GM19372 (cell line): ENCODE measurements at regions not wholly inside any gene's neighbourhood (a gene's known extent, or its start where the extent isn't known, plus 50 kb on each side); places are given as distances from the start of the nearest gene placed in this dataset.

Source experiments
- ATAC-seq: cut with Tn5 transposase; IDR thresholded peaks from one replicate; pipeline ENCODE4 v1.9.1; 2021; ENCODE audit warnings: mild to moderate bottlenecking, low read depth, moderate library complexity; ENCODE audit not compliant: unreplicated experiment

- no peak for ATAC-seq
These were observed 56.7 kb upstream of the GUCA2B start for GRCh38 chr1:42096554-42096953.

- ATAC-seq = no peak
These were observed 64.0 kb upstream of the GUCA2B start for GRCh38 chr1:42089246-42089645.

- no peak for ATAC-seq
These were observed 67.1 kb upstream of the GUCA2B start for GRCh38 chr1:42086146-42086545.

GRCh38 chr1:42085596-42085995, 67.6 kb upstream of the GUCA2B start:
- ATAC-seq = no peak

- ATAC-seq = no peak
These were observed 71.7 kb upstream of the GUCA2B start for GRCh38 chr1:42081475-42081874.

GRCh38 chr1:42075179-42075578, 78.0 kb upstream of the GUCA2B start:
- ATAC-seq = no peak

- no peak for ATAC-seq
These were observed 82.2 kb upstream of the GUCA2B start for GRCh38 chr1:42070996-42071395.

- ATAC-seq = no peak
These were observed 95.4 kb upstream of the GUCA2B start for GRCh38 chr1:42057800-42058199.

GRCh38 chr1:42056460-42056859, 96.8 kb upstream of the GUCA2B start:
- no peak for ATAC-seq

- ATAC-seq = no peak
These were observed 98.1 kb upstream of the GUCA2B start for GRCh38 chr1:42055061-42055460.

GRCh38 chr1:42052072-42052699, 101.0 kb upstream of the GUCA2B start:
- no peak for ATAC-seq

GRCh38 chr1:42047508-42047880, 105.7 kb upstream of the GUCA2B start:
- no peak for ATAC-seq

GRCh38 chr1:42046761-42047507, 106.3 kb upstream of the GUCA2B start:
- ATAC-seq = no peak

- no peak for ATAC-seq
These were observed 108.9 kb upstream of the GUCA2B start for GRCh38 chr1:42044346-42044745.

- no peak for ATAC-seq
These were observed 109.4 kb upstream of the GUCA2B start for GRCh38 chr1:42043811-42044210.

GRCh38 chr1:42043182-42043581, 110.0 kb upstream of the GUCA2B start:
- no peak for ATAC-seq

- ATAC-seq = no peak
These were observed 112.2 kb upstream of the GUCA2B start for GRCh38 chr1:42041031-42041430.

- ATAC-seq = no peak
These were observed 113.1 kb upstream of the GUCA2B start for GRCh38 chr1:42040159-42040558.

GRCh38 chr1:42038261-42038660, 114.9 kb upstream of the GUCA2B start:
- ATAC-seq = no peak

GRCh38 chr1:42037586-42037985, 115.6 kb upstream of the GUCA2B start:
- no peak for ATAC-seq

- no peak for ATAC-seq
These were observed 116.0 kb upstream of the GUCA2B start for GRCh38 chr1:42037161-42037560.
